ENCODE measurements at regions not wholly inside any gene's neighbourhood (a gene's known extent, or its start where the extent isn't known, plus 50 kb on each side); places are given as distances from the start of the nearest gene placed in this dataset.

GRCh38 chr4:189592890-189593289 is 347.8 kb upstream of the FRG1 start:
- TF ChIP-seq POLR2AphosphoS5 (IDR thresholded peaks at IDR 0.05; ENCODE audit: low read depth, low read length) = no peak
- no peak for TF ChIP-seq TAF1 (IDR thresholded peaks at IDR 0.05; ENCODE audit: borderline replicate concordance, low read depth, low read length)
- TF ChIP-seq POLR2A (IDR thresholded peaks at IDR 0.05; ENCODE audit: low read depth, low read length) = no peak

Measured in GM12892 (cell line).